MV-4-11 (cell line): ENCODE measurements at regions not wholly inside any gene's neighbourhood (a gene's known extent, or its start where the extent isn't known, plus 50 kb on each side); places are given as distances from the start of the nearest gene placed in this dataset.
A peak's percentile ranks its signal among the peaks of the same experiment; 100 is the strongest.

Experiments
- DNase-seq: peaks from one replicate; lab custom pipeline; 2025; lab: John Stamatoyannopoulos, UW

GRCh38 chr2:76318848-76319360, 608.2 kb upstream of the GCFC2 start:
- no peak for DNase-seq

GRCh38 chr2:76316691-76317090, 606.0 kb upstream of the GCFC2 start:
- DNase-seq: no peak

GRCh38 chr2:76314271-76315020, 603.7 kb upstream of the GCFC2 start:
- DNase-seq: no peak

GRCh38 chr2:76312236-76312635, 601.5 kb upstream of the GCFC2 start:
- no peak for DNase-seq

GRCh38 chr2:76311728-76312127, 601.0 kb upstream of the GCFC2 start:
- no peak for DNase-seq

GRCh38 chr2:76310894-76311633, 600.3 kb upstream of the GCFC2 start:
- no peak for DNase-seq

GRCh38 chr2:76307495-76307894, 596.8 kb upstream of the GCFC2 start:
- DNase-seq: peak; percentile 78

GRCh38 chr2:76298041-76298440, 587.3 kb upstream of the GCFC2 start:
- DNase-seq: no peak

- DNase-seq: no peak
Measured at GRCh38 chr2:76296438-76296837, 585.7 kb upstream of the GCFC2 start.

- no peak for DNase-seq
Measured at GRCh38 chr2:76295762-76296161, 585.0 kb upstream of the GCFC2 start.

GRCh38 chr2:76288598-76288997, 577.9 kb upstream of the GCFC2 start:
- DNase-seq: no peak

GRCh38 chr2:76288146-76288545, 577.4 kb upstream of the GCFC2 start:
- DNase-seq: no peak

- no peak for DNase-seq
Measured at GRCh38 chr2:76283350-76283749, 572.6 kb upstream of the GCFC2 start.

GRCh38 chr2:76281156-76281841, 570.6 kb upstream of the GCFC2 start:
- DNase-seq: no peak

- peak; percentile 44 for DNase-seq
Measured at GRCh38 chr2:76280686-76281085, 570.0 kb upstream of the GCFC2 start.

GRCh38 chr2:76279142-76279541, 568.4 kb upstream of the GCFC2 start:
- DNase-seq: no peak

GRCh38 chr2:76275788-76276187, 565.1 kb upstream of the GCFC2 start:
- DNase-seq: no peak

GRCh38 chr2:76274676-76275075, 564.0 kb upstream of the GCFC2 start:
- DNase-seq: no peak

GRCh38 chr2:76274160-76274559, 563.4 kb upstream of the GCFC2 start:
- DNase-seq: no peak

- DNase-seq: no peak
Measured at GRCh38 chr2:76270096-76270710, 559.5 kb upstream of the GCFC2 start.

- peak; percentile 38 for DNase-seq
Measured at GRCh38 chr2:76268902-76269620, 558.3 kb upstream of the GCFC2 start.

- DNase-seq: no peak
Measured at GRCh38 chr2:76268484-76268883, 557.8 kb upstream of the GCFC2 start.
